ENCODE measurements at regions not wholly inside any gene's neighbourhood (a gene's known extent, or its start where the extent isn't known, plus 50 kb on each side); places are given as distances from the start of the nearest gene placed in this dataset.
A peak's percentile ranks its signal among the peaks of the same experiment; 100 is the strongest.
"Not testable (repeated sequence)": the region's sequence is repeated elsewhere in the genome, so short reads cannot be mapped to it uniquely, and the experiment has no call there.

- Histone ChIP-seq H3K27me3 (no peaks in the 10 kb centered on the region), H3K9me3 (replicated peaks in 1 of 11) (no peaks in the 10 kb centered on the region), H3K27ac (0 out of 22 replicates have a peak overlapping the region, but pooled peaks of 1 of the 11 experiments have one; percentile 3), H3K36me3 (no peaks in the 10 kb centered on the region), H4K20me1 (no peaks in the 10 kb centered on the region), H3K4me3 (no peak overlapping the region), H3K4me1 (peaks cover 0 to 21% (median 0%) of the 10 kb centered on the region in 10 experiments; a peak in 4 of 20 replicates), H3K4me2 (peak overlapping the region in 3 of 11 experiments; percentile 1 to 22 (median 5); a peak in 2 of 22 replicates), H3K9ac (no peak overlapping the region)
- TF ChIP-seq Cebpa-rat (IDR thresholded peaks at IDR 0.05) = no peak
Observed at GRCh38 chr6:113719064-113719463, 138.1 kb upstream of the MARCKS start.

GRCh38 chr6:113719545-113719944 lies 137.6 kb upstream of the MARCKS start:
- peak overlapping the region in 3 of 11 experiments; percentile 1 to 22 (median 5); a peak in 1 of 22 replicates for H3K4me2 ChIP-seq

GRCh38 chr6:113723182-113723581 lies 134.0 kb upstream of the MARCKS start:
- Histone ChIP-seq H3K4me2 (peak overlapping the region in 2 of 11 experiments; percentile 57 to 77; a peak in 4 of 22 replicates), H3K36me3 (no peaks in the 10 kb centered on the region), H3K27me3 (no peaks in the 10 kb centered on the region), H3K4me1 (peaks cover 0 to 21% (median 0%) of the 10 kb centered on the region in 10 experiments; a peak in 4 of 20 replicates), H3K9me3 (replicated peaks in 1 of 11) (no peaks in the 10 kb centered on the region), H3K27ac (peak overlapping the region in 2 of 11 experiments; percentile 19 to 28; a peak in 2 of 22 replicates), H3K9ac (peak overlapping the region in 1 of 11 experiments; percentile 36; a peak in 2 of 22 replicates), H3K4me3 (no peak overlapping the region), H4K20me1 (no peaks in the 10 kb centered on the region)
- TF ChIP-seq Cebpa-rat (IDR thresholded peaks at IDR 0.05) = no peak

More at GRCh38 chr6:113719545-113719944, 137.6 kb upstream of the MARCKS start:
- Histone ChIP-seq H3K9ac (no peak overlapping the region), H3K4me3 (no peak overlapping the region), H3K36me3 (no peaks in the 10 kb centered on the region), H3K27me3 (no peaks in the 10 kb centered on the region), H4K20me1 (no peaks in the 10 kb centered on the region), H3K4me1 (peaks cover 0 to 21% (median 0%) of the 10 kb centered on the region in 10 experiments; a peak in 4 of 20 replicates), H3K9me3 (replicated peaks in 1 of 11) (no peaks in the 10 kb centered on the region), H3K27ac (no peak overlapping the region)
- no peak for TF ChIP-seq Cebpa-rat (IDR thresholded peaks at IDR 0.05)

GRCh38 chr6:113724927-113725326 lies 132.2 kb upstream of the MARCKS start:
- H3K4me2 ChIP-seq; H3K27ac ChIP-seq; H3K4me3 ChIP-seq; H4K20me1 ChIP-seq; H3K9me3 ChIP-seq (replicated peaks in 1 of 11); H3K27me3 ChIP-seq; H3K36me3 ChIP-seq; H3K9ac ChIP-seq: not testable (repeated sequence)
- H3K4me1 ChIP-seq = peaks cover 0 to 11% (median 0%) of the 10 kb centered on the region in 10 experiments; a peak in 3 of 20 replicates

GRCh38 chr6:113731541-113731940 lies 125.6 kb upstream of the MARCKS start:
- peaks cover 0 to 36% (median 7%) of the 10 kb centered on the region in 10 experiments; a peak in 10 of 20 replicates for H3K4me1 ChIP-seq
- no peak overlapping the region for H3K4me3 ChIP-seq
- peak overlapping the region in 2 of 11 experiments; percentile 10 to 22; a peak in 1 of 22 replicates for H3K4me2 ChIP-seq
- no peak overlapping the region for H3K9ac ChIP-seq
- H3K36me3 ChIP-seq = no peaks in the 10 kb centered on the region
- no peaks in the 10 kb centered on the region for H3K9me3 ChIP-seq (replicated peaks in 1 of 11)
- no peak overlapping the region for H3K27ac ChIP-seq
- no peaks in the 10 kb centered on the region for H4K20me1 ChIP-seq
- H3K27me3 ChIP-seq = no peaks in the 10 kb centered on the region
- TF ChIP-seq Cebpa-rat (IDR thresholded peaks at IDR 0.05) = no peak

GRCh38 chr6:113732384-113732966 lies 124.7 kb upstream of the MARCKS start:
- Histone ChIP-seq H3K27me3 (no peaks in the 10 kb centered on the region), H3K9me3 (replicated peaks in 1 of 11) (no peaks in the 10 kb centered on the region), H3K36me3 (no peaks in the 10 kb centered on the region), H3K4me3 (no peak overlapping the region), H3K9ac (no peak overlapping the region), H4K20me1 (no peaks in the 10 kb centered on the region), H3K4me2 (peak overlapping the region in 1 of 11 experiments; percentile 26; a peak in 1 of 22 replicates), H3K4me1 (peaks cover 0 to 36% (median 7%) of the 10 kb centered on the region in 10 experiments; a peak in 10 of 20 replicates), H3K27ac (no peak overlapping the region)
- no peak for TF ChIP-seq Cebpa-rat (IDR thresholded peaks at IDR 0.05)

GRCh38 chr6:113733381-113733780 lies 123.8 kb upstream of the MARCKS start:
- Histone ChIP-seq H3K9me3 (replicated peaks in 1 of 11) (no peaks in the 10 kb centered on the region; a peak in 1 of 22 replicates), H3K4me3 (no peak overlapping the region), H3K4me2 (no peak overlapping the region), H3K27me3 (no peaks in the 10 kb centered on the region), H4K20me1 (no peaks in the 10 kb centered on the region), H3K27ac (no peak overlapping the region), H3K36me3 (no peaks in the 10 kb centered on the region), H3K9ac (no peak overlapping the region), H3K4me1 (peaks cover 0 to 36% (median 7%) of the 10 kb centered on the region in 10 experiments; a peak in 10 of 20 replicates)
- TF ChIP-seq Cebpa-rat (IDR thresholded peaks at IDR 0.05) = no peak

GRCh38 chr6:113734982-113735381 lies 122.2 kb upstream of the MARCKS start:
- Histone ChIP-seq H3K36me3 (no peaks in the 10 kb centered on the region), H3K9ac (no peak overlapping the region; a peak in 1 of 22 replicates), H3K4me3 (no peak overlapping the region), H3K4me2 (peak overlapping the region in 6 of 11 experiments; percentile 6 to 77 (median 54); a peak in 9 of 22 replicates), H4K20me1 (no peaks in the 10 kb centered on the region), H3K4me1 (peaks cover 0 to 36% (median 7%) of the 10 kb centered on the region in 10 experiments; a peak in 10 of 20 replicates), H3K27me3 (no peaks in the 10 kb centered on the region), H3K27ac (peak overlapping the region in 5 of 11 experiments; percentile 15 to 46 (median 42); a peak in 7 of 22 replicates), H3K9me3 (replicated peaks in 1 of 11) (no peaks in the 10 kb centered on the region; a peak in 1 of 22 replicates)
- no peak for TF ChIP-seq Cebpa-rat (IDR thresholded peaks at IDR 0.05)

- Histone ChIP-seq H4K20me1 (no peaks in the 10 kb centered on the region), H3K27ac (peak overlapping the region in 7 of 11 experiments; percentile 15 to 46 (median 40); a peak in 8 of 22 replicates), H3K9ac (no peak overlapping the region), H3K4me2 (peak overlapping the region in 6 of 11 experiments; percentile 6 to 77 (median 54); a peak in 10 of 22 replicates), H3K9me3 (replicated peaks in 1 of 11) (no peaks in the 10 kb centered on the region; a peak in 1 of 22 replicates), H3K36me3 (no peaks in the 10 kb centered on the region), H3K4me3 (no peak overlapping the region), H3K27me3 (no peaks in the 10 kb centered on the region), H3K4me1 (peaks cover 0 to 36% (median 7%) of the 10 kb centered on the region in 10 experiments; a peak in 10 of 20 replicates)
- no peak for TF ChIP-seq Cebpa-rat (IDR thresholded peaks at IDR 0.05)
Observed at GRCh38 chr6:113735491-113735890, 121.7 kb upstream of the MARCKS start.

Data from BLaER1 treated with 17β-estradiol and CSF1 and Interleukin-3, amounts not matched to agents 10 nM and 100 nM (cell line).